Tibial artery (tissue), 4 donors: ENCODE measurements at regions not wholly inside any gene's neighbourhood (a gene's known extent, or its start where the extent isn't known, plus 50 kb on each side); places are given as distances from the start of the nearest gene placed in this dataset.

Experiments used
- DNase-seq, 2 donors: peaks; one replicate each; pipeline ENCODE4 v3.0.0-alpha.2; 2019
- H3K27ac ChIP-seq, 2 donors: fragments of 200-600 bp; sonication (generic) in 1 of 2; 1 replicate in 1 of 2; 2 replicates in 1 of 2; pipeline ENCODE4 v1.5.1; 2018 to 2019; ENCODE audit warnings: mild to moderate bottlenecking in 1 of 2
- H3K27me3 ChIP-seq, 2 donors: fragments of 200-600 bp; sonication (generic) in 1 of 2; one replicate each; pipeline versions ENCODE4 v1.5.1 to v1.6.0; 2016 to 2019
- H3K36me3 ChIP-seq, 3 donors: fragments of 200-600 bp; sonication (generic) in 2 of 3; one replicate each; pipeline ENCODE4 v1.5.1; 2016 to 2019; ENCODE audit warnings: mild to moderate bottlenecking in 2 of 3
- H3K4me1 ChIP-seq, 4 donors: fragments of 200-600 bp; sonication (generic) in 2 of 4; 1 replicate in 3 of 4; 2 replicates in 1 of 4; pipeline ENCODE4 v1.5.1; 2016 to 2019
- H3K4me3 ChIP-seq, 2 donors: fragments of 200-600 bp; sonication (generic) in 1 of 2; 1 replicate in 1 of 2; 2 replicates in 1 of 2; pipeline ENCODE4 v1.5.1; 2018 to 2019; ENCODE audit warnings: mild to moderate bottlenecking in 2 of 2
- H3K9me3 ChIP-seq, 3 donors: fragments of 200-600 bp; sonication (generic) in 1 of 3; one replicate each; pipeline ENCODE4 v1.5.1; 2016 to 2019
- intact Hi-C: fragments of 100-400 bp; cut with DNase I; formaldehyde crosslinking; loops from one replicate; pipeline ENCODE4 v1.15.0; 2023; ENCODE audit warnings: low total_unique reads
- TF ChIP-seq, protein P1 (sequence below), 2 experiments: fragments of 200-600 bp in 1 of 2; fragments of 450-650 bp in 1 of 2; IDR thresholded peaks; one replicate each; pipeline ENCODE4 v1.5.1; 2017 to 2019; ENCODE audit warnings: antibody characterized with exemption in 2 of 2, mild to moderate bottlenecking in 1 of 2, moderate library complexity in 1 of 2

DNA sequence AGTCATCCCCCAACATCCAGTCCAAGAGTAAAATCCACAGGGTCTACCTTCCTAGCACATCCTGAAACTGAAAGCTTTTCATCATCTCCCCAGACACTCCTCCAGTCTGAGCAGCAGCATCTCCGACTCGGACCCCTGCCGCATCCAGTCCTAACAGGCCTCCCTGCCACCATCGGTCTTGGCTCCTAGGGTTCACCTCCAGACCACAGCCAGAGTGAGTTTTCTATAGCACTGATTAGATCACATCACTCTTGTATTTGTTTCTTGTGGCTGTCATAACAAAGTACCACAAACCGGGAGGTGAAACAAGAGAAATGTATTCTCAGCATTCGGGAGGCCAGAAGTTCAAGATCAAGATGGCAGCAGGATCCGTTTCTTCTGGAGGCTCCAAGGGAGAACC is 187.8 kb downstream of the TOMM20 start:
- TF ChIP-seq, protein P1, sequence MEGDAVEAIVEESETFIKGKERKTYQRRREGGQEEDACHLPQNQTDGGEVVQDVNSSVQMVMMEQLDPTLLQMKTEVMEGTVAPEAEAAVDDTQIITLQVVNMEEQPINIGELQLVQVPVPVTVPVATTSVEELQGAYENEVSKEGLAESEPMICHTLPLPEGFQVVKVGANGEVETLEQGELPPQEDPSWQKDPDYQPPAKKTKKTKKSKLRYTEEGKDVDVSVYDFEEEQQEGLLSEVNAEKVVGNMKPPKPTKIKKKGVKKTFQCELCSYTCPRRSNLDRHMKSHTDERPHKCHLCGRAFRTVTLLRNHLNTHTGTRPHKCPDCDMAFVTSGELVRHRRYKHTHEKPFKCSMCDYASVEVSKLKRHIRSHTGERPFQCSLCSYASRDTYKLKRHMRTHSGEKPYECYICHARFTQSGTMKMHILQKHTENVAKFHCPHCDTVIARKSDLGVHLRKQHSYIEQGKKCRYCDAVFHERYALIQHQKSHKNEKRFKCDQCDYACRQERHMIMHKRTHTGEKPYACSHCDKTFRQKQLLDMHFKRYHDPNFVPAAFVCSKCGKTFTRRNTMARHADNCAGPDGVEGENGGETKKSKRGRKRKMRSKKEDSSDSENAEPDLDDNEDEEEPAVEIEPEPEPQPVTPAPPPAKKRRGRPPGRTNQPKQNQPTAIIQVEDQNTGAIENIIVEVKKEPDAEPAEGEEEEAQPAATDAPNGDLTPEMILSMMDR (IDR thresholded peaks at IDR 0.05), result no peak
- DNase-seq, result peak in 1 of 2 donors; percentile 38
- H3K4me1 ChIP-seq, result peaks cover 0 to 19% (median 2%) of the 10 kb centered on the region in 4 donors

GRCh38 chr1:234938924-234939323 is 189.7 kb downstream of the TOMM20 start:
- Histone ChIP-seq H3K4me3 (no peak overlapping the region), H3K36me3 (no peaks in the 10 kb centered on the region), H3K27me3 (no peaks in the 10 kb centered on the region), H3K4me1 (peaks cover 0 to 8% (median under 1%) of the 10 kb centered on the region in 4 donors), H3K27ac (no peak overlapping the region), H3K9me3 (no peaks in the 10 kb centered on the region)
- DNase-seq, result peak in 1 of 2 donors; percentile 42
- TF ChIP-seq, protein P1 (IDR thresholded peaks at IDR 0.05), result no peak
- intact Hi-C loops, result no loop called here

More for the DNA sequence above, 187.8 kb downstream of the TOMM20 start:
- Histone ChIP-seq H3K27ac (no peak overlapping the region), H3K4me3 (no peak overlapping the region), H3K9me3 (no peaks in the 10 kb centered on the region), H3K27me3 (no peaks in the 10 kb centered on the region), H3K36me3 (no peaks in the 10 kb centered on the region)
- intact Hi-C loops, result no loop called here

DNA sequence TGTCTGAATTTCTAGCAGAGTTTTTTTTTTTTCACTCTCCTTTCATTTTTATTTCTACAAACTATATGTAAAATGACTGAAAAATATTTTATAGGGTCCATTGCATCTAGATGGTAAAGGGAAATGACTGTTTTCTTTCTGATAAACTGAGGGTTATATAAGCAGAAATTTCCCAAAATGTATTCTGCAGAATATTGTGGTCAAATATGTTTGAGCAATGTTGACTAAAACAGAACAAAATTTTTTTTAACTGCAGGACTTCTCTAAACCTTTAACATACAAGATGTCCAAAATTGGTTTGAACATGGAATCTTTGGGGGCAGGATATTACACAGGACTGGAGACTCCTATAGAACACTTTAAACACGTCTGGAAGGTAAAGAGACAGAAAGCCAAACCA is 190.5 kb downstream of the TOMM20 start:
- Histone ChIP-seq H3K27ac (no peak overlapping the region), H3K4me3 (no peak overlapping the region), H3K27me3 (no peaks in the 10 kb centered on the region), H3K4me1 (peaks cover 0 to 15% (median 8%) of the 10 kb centered on the region in 4 donors), H3K9me3 (no peaks in the 10 kb centered on the region), H3K36me3 (no peaks in the 10 kb centered on the region)
- TF ChIP-seq, protein P1 (IDR thresholded peaks at IDR 0.05), result no peak
- intact Hi-C loops, result no loop called here
- DNase-seq, result no peak

GRCh38 chr1:234936612-234937389 is 191.8 kb downstream of the TOMM20 start:
- no peak for DNase-seq
- Histone ChIP-seq H3K9me3 (no peaks in the 10 kb centered on the region), H3K4me3 (no peak overlapping the region), H3K27ac (no peak overlapping the region), H3K36me3 (no peaks in the 10 kb centered on the region), H3K4me1 (peaks cover 0 to 23% (median 13%) of the 10 kb centered on the region in 4 donors), H3K27me3 (no peaks in the 10 kb centered on the region)
- intact Hi-C loops, result no loop called here
- TF ChIP-seq, protein P1 (IDR thresholded peaks at IDR 0.05), result no peak

DNA sequence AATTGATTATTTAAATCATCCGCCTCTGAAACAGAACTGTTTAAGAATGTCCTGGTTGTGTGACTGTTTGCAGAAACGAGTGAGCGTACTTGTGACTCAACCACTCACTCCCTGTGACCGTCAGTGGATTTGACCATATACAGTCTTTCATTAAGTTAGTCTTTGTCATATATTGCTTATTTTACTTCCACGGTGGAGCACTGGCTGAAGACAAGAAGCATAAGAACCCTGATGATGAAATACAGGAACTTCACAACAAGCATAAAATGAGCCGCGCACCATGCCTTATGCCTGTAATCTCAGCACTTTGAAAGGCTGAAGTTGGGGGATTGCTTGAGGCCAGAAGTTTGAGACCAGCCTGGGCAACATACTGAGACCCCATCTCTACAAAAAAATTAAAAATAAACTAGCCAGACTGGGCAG is 194.0 kb downstream of the TOMM20 start:
- H3K27ac ChIP-seq, result no peak overlapping the region

More for the DNA sequence above, 194.0 kb downstream of the TOMM20 start:
- Histone ChIP-seq H3K4me3 (no peak overlapping the region), H3K36me3 (no peaks in the 10 kb centered on the region), H3K4me1 (peaks cover 0 to 23% (median 13%) of the 10 kb centered on the region in 4 donors), H3K9me3 (no peaks in the 10 kb centered on the region), H3K27me3 (no peaks in the 10 kb centered on the region)
- TF ChIP-seq, protein P1 (IDR thresholded peaks at IDR 0.05), result no peak
- intact Hi-C loops, result no loop called here
- DNase-seq, result peak in 1 of 2 donors; percentile 41
